ENCODE measurements at regions not wholly inside any gene's neighbourhood (a gene's known extent, or its start where the extent isn't known, plus 50 kb on each side); places are given as distances from the start of the nearest gene placed in this dataset.
"Not testable (repeated sequence)": the region's sequence is repeated elsewhere in the genome, so short reads cannot be mapped to it uniquely, and the experiment has no call there.

DNA sequence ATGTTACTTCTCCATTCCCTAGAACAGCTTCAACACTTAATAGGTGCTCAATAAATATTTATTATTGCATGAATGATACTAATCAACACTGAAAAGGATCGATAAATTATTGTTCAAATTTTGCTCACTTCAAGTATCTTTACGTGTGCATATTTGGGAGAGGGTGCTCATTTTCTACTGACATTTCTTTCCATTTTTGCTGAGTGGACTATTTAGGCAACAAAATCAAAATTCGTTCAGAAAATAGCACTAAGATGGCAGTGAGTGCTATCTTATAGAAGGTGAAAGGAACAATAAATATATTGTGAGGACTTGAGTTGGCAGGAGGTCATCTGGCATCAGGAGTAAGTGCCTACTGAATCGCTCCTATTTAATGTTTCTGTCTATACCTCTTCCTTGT, 501.9 kb upstream of the IRAK1BP1 start:
- Histone ChIP-seq H4K8ac (ENCODE audit: low read depth, low read length) (no peak overlapping the region), H3K23ac (ENCODE audit: low read length) (no peak overlapping the region), H3K4ac (ENCODE audit: low read depth, low read length) (no peak overlapping the region), H3K18ac (ENCODE audit: low read length) (no peak overlapping the region), H4K5ac (ENCODE audit: low read length) (no peak overlapping the region), H3K27ac (ENCODE audit: low read depth, low read length) (no peak overlapping the region), H2BK120ac (ENCODE audit: low read depth, low read length) (no peak overlapping the region), H3K79me2 (ENCODE audit: control insufficient read depth, insufficient read depth, low read length) (no peaks in the 10 kb centered on the region), H2AK5ac (ENCODE audit: low read length) (no peak overlapping the region), H3K4me2 (ENCODE audit: low read length) (no peak overlapping the region), H3K4me1 (ENCODE audit: control insufficient read depth, low read depth, low read length) (no peaks in the 10 kb centered on the region), H2BK5ac (ENCODE audit: low read length) (no peak overlapping the region), H3K56ac (ENCODE audit: low read length) (no peak overlapping the region), H3K79me1 (ENCODE audit: low read length) (no peaks in the 10 kb centered on the region), H3K4me3 (ENCODE audit: low read length) (no peak overlapping the region), H2BK15ac (replicated peaks; ENCODE audit: low read depth) (no peak overlapping the region), H3K36me3 (ENCODE audit: control insufficient read depth, insufficient read depth, low read length) (no peaks in the 10 kb centered on the region), H3K27me3 (ENCODE audit: insufficient read depth, low read length, poor library complexity) (no peaks in the 10 kb centered on the region), H3K9ac (ENCODE audit: low read length) (no peak overlapping the region)
- no CpG with 5 or more reads among the region's 4 CpGs for WGBS (ENCODE audit: extremely low coverage, insufficient coverage, low lambda C conversion rate)
- no peak for DNase-seq

DNA sequence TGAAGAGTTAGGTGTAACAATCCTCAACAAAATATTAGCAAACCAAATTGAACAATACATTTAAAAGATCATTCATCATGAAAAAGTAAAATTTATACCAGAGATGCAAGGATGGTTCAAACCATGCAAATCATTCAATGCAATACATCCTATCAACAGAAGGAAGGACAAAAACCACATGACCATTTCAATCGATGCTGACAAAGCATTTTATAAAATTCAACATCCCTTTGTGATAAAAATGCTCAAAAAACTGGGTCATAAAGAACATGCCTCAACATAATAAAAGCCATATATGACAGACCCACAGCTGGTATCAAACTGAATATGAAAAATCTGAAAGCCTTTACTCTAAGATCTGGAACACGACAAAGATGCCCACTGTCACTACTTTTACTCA, 490.3 kb upstream of the IRAK1BP1 start:
- Histone ChIP-seq H3K4ac (ENCODE audit: low read depth, low read length) (no peak overlapping the region), H2BK5ac (ENCODE audit: low read length) (no peak overlapping the region), H3K18ac (ENCODE audit: low read length) (no peak overlapping the region), H4K5ac (ENCODE audit: low read length) (no peak overlapping the region), H2BK120ac (ENCODE audit: low read depth, low read length) (no peak overlapping the region), H4K8ac (ENCODE audit: low read depth, low read length) (no peak overlapping the region), H3K4me2 (ENCODE audit: low read length) (no peak overlapping the region), H3K4me3 (ENCODE audit: low read length) (no peak overlapping the region), H3K56ac (ENCODE audit: low read length) (no peak overlapping the region), H3K36me3 (ENCODE audit: control insufficient read depth, insufficient read depth, low read length) (no peaks in the 10 kb centered on the region), H2AK5ac (ENCODE audit: low read length) (no peak overlapping the region), H2BK15ac (replicated peaks; ENCODE audit: low read depth) (no peak overlapping the region), H3K27me3 (ENCODE audit: insufficient read depth, low read length, poor library complexity) (no peaks in the 10 kb centered on the region), H3K23ac (ENCODE audit: low read length) (no peak overlapping the region), H3K27ac (ENCODE audit: low read depth, low read length) (no peak overlapping the region), H3K79me2 (ENCODE audit: control insufficient read depth, insufficient read depth, low read length) (no peaks in the 10 kb centered on the region), H3K79me1 (ENCODE audit: low read length) (no peaks in the 10 kb centered on the region), H3K4me1 (ENCODE audit: control insufficient read depth, low read depth, low read length) (no peaks in the 10 kb centered on the region), H3K9ac (ENCODE audit: low read length) (no peak overlapping the region)
- DNase-seq, result no peak
- WGBS (ENCODE audit: extremely low coverage, insufficient coverage, low lambda C conversion rate), result no CpG with 5 or more reads among the region's 2 CpGs

DNA sequence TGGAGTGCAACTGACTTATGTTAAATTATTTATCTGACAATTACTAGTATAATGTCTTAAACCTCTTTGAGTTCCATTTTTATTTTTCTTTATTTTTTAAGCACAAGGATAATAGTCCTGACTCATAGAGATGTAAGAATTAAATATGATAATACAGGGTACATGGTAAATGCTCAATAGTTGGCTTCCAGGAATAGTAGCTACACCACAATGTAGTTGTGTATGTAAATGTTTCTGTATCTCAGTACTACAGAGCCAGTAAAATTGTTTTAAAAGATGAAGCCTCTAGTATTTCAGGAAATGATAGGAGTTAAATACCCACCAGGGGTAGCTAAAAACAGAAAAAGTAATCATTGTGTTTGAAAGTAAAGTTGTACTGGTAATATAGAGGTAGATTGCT, 487.4 kb upstream of the IRAK1BP1 start:
- no peak overlapping the region for H2BK15ac ChIP-seq (replicated peaks; ENCODE audit: low read depth)
- no peak overlapping the region for H2AK5ac ChIP-seq (ENCODE audit: low read length)
- H3K9ac ChIP-seq (ENCODE audit: low read length), result no peak overlapping the region
- no peak overlapping the region for H3K56ac ChIP-seq (ENCODE audit: low read length)
- no peak overlapping the region for H3K4me3 ChIP-seq (ENCODE audit: low read length)
- H4K8ac ChIP-seq (ENCODE audit: low read depth, low read length), result no peak overlapping the region
- H3K79me2 ChIP-seq (ENCODE audit: control insufficient read depth, insufficient read depth, low read length), result no peaks in the 10 kb centered on the region
- no peak for DNase-seq
- H2BK5ac ChIP-seq (ENCODE audit: low read length), result no peak overlapping the region
- H3K4ac ChIP-seq (ENCODE audit: low read depth, low read length), result no peak overlapping the region
- H3K27ac ChIP-seq (ENCODE audit: low read depth, low read length), result no peak overlapping the region
- no peaks in the 10 kb centered on the region for H3K36me3 ChIP-seq (ENCODE audit: control insufficient read depth, insufficient read depth, low read length)
- no peak overlapping the region for H3K4me2 ChIP-seq (ENCODE audit: low read length)
- no peak overlapping the region for H2BK120ac ChIP-seq (ENCODE audit: low read depth, low read length)
- no peaks in the 10 kb centered on the region for H3K79me1 ChIP-seq (ENCODE audit: low read length)
- H4K5ac ChIP-seq (ENCODE audit: low read length), result no peak overlapping the region
- H3K27me3 ChIP-seq (ENCODE audit: insufficient read depth, low read length, poor library complexity), result no peaks in the 10 kb centered on the region
- H3K23ac ChIP-seq (ENCODE audit: low read length), result no peak overlapping the region
- no peaks in the 10 kb centered on the region for H3K4me1 ChIP-seq (ENCODE audit: control insufficient read depth, low read depth, low read length)
- H3K18ac ChIP-seq (ENCODE audit: low read length), result no peak overlapping the region

DNA sequence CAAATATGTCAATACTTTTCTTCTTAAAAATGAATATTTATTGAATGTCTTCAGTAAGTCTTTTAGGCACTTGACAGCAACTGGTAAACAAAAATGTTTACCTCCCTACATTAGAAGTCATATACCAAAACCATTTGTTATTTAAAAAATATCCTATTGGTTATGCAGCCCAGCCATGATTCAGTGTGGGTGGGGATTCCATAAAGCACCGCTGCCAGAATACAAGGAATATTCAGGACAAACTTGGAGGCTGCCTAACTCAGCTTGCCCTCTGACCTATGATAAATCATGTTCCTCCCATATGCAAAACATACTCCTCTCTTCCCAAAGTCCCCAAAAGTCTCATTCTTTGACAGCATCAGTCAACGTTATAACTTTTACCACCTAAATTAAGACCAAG, 486.8 kb upstream of the IRAK1BP1 start:
- no peak overlapping the region for H3K4me2 ChIP-seq (ENCODE audit: low read length)
- no peak overlapping the region for H2BK120ac ChIP-seq (ENCODE audit: low read depth, low read length)
- H2BK15ac ChIP-seq (replicated peaks; ENCODE audit: low read depth), result no peak overlapping the region
- H3K79me1 ChIP-seq (ENCODE audit: low read length), result no peaks in the 10 kb centered on the region
- no peak overlapping the region for H2BK5ac ChIP-seq (ENCODE audit: low read length)
- no peak overlapping the region for H4K5ac ChIP-seq (ENCODE audit: low read length)
- WGBS (ENCODE audit: extremely low coverage, insufficient coverage, low lambda C conversion rate), result no CpG with 5 or more reads among the region's 2 CpGs
- H3K79me2 ChIP-seq (ENCODE audit: control insufficient read depth, insufficient read depth, low read length), result no peaks in the 10 kb centered on the region
- no peak overlapping the region for H3K4ac ChIP-seq (ENCODE audit: low read depth, low read length)
- H3K4me1 ChIP-seq (ENCODE audit: control insufficient read depth, low read depth, low read length), result no peaks in the 10 kb centered on the region
- H3K23ac ChIP-seq (ENCODE audit: low read length), result no peak overlapping the region
- no peaks in the 10 kb centered on the region for H3K36me3 ChIP-seq (ENCODE audit: control insufficient read depth, insufficient read depth, low read length)
- H3K4me3 ChIP-seq (ENCODE audit: low read length), result no peak overlapping the region
- no peak overlapping the region for H3K27ac ChIP-seq (ENCODE audit: low read depth, low read length)
- no peak overlapping the region for H2AK5ac ChIP-seq (ENCODE audit: low read length)
- no peak for DNase-seq
- H3K27me3 ChIP-seq (ENCODE audit: insufficient read depth, low read length, poor library complexity), result no peaks in the 10 kb centered on the region
- H4K8ac ChIP-seq (ENCODE audit: low read depth, low read length), result no peak overlapping the region
- H3K9ac ChIP-seq (ENCODE audit: low read length), result no peak overlapping the region
- no peak overlapping the region for H3K18ac ChIP-seq (ENCODE audit: low read length)
- no peak overlapping the region for H3K56ac ChIP-seq (ENCODE audit: low read length)

DNA sequence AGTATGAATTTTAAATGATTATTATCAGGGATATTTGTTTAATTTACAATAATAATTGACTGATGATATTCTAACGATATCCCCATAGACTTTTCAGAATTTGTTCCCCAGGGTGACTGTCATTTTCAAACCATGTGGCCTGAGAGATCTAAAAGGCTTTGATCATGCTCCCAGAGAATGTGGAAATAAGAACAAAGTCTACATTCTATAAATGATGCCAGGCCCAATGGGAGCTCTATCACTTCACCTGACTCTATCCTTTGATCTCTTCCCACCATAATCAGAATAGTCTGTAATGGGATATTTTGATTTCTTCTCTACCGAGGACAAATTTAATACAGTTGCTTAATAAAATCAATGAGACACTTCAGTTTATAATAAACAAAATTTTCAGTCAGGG, 483.4 kb upstream of the IRAK1BP1 start:
- Histone ChIP-seq H3K4me2 (ENCODE audit: low read length) (no peak overlapping the region), H3K9ac (ENCODE audit: low read length) (no peak overlapping the region), H4K5ac (ENCODE audit: low read length) (no peak overlapping the region), H2AK5ac (ENCODE audit: low read length) (no peak overlapping the region), H3K4me3 (ENCODE audit: low read length) (no peak overlapping the region), H3K79me2 (ENCODE audit: control insufficient read depth, insufficient read depth, low read length) (no peaks in the 10 kb centered on the region), H3K23ac (ENCODE audit: low read length) (no peak overlapping the region), H3K4me1 (ENCODE audit: control insufficient read depth, low read depth, low read length) (no peaks in the 10 kb centered on the region), H3K27me3 (ENCODE audit: insufficient read depth, low read length, poor library complexity) (no peaks in the 10 kb centered on the region), H2BK15ac (replicated peaks; ENCODE audit: low read depth) (no peak overlapping the region), H3K27ac (ENCODE audit: low read depth, low read length) (no peak overlapping the region), H4K8ac (ENCODE audit: low read depth, low read length) (no peak overlapping the region), H2BK120ac (ENCODE audit: low read depth, low read length) (no peak overlapping the region), H2BK5ac (ENCODE audit: low read length) (no peak overlapping the region), H3K18ac (ENCODE audit: low read length) (no peak overlapping the region), H3K56ac (ENCODE audit: low read length) (no peak overlapping the region), H3K79me1 (ENCODE audit: low read length) (no peaks in the 10 kb centered on the region), H3K36me3 (ENCODE audit: control insufficient read depth, insufficient read depth, low read length) (no peaks in the 10 kb centered on the region), H3K4ac (ENCODE audit: low read depth, low read length) (no peak overlapping the region)
- no CpG with 5 or more reads among the region's 2 CpGs for WGBS (ENCODE audit: extremely low coverage, insufficient coverage, low lambda C conversion rate)
- no peak for DNase-seq

DNA sequence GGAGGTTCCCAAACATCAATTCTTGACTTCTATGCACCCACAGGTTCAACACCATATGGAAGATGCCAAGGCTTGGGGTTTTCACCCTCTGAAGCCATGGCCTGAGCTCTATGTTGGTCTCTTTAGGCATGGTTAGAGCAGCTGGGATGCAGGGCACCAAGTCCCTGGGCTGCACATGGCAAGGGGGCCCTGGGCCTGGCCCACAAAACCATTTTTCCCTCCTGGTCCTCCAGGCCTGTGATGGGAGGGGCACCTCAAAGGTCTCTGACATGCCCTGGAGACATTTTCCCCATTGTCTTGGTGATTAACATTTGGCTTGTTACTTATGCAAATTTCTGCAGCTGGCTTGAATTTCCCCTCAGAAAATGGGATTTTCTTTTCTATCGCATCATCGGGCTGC, 480.5 kb upstream of the IRAK1BP1 start:
- not testable (repeated sequence) for DNase-seq; H3K9ac ChIP-seq (ENCODE audit: low read length); H3K4me2 ChIP-seq (ENCODE audit: low read length); H3K4me3 ChIP-seq (ENCODE audit: low read length); H3K18ac ChIP-seq (ENCODE audit: low read length); H3K4ac ChIP-seq (ENCODE audit: low read depth, low read length); H3K4me1 ChIP-seq (ENCODE audit: control insufficient read depth, low read depth, low read length); H3K27ac ChIP-seq (ENCODE audit: low read depth, low read length); H4K8ac ChIP-seq (ENCODE audit: low read depth, low read length); H3K27me3 ChIP-seq (ENCODE audit: insufficient read depth, low read length, poor library complexity); H2BK120ac ChIP-seq (ENCODE audit: low read depth, low read length); H3K79me1 ChIP-seq (ENCODE audit: low read length); H2BK15ac ChIP-seq (replicated peaks; ENCODE audit: low read depth); H3K79me2 ChIP-seq (ENCODE audit: control insufficient read depth, insufficient read depth, low read length); H3K23ac ChIP-seq (ENCODE audit: low read length); H4K5ac ChIP-seq (ENCODE audit: low read length); H2AK5ac ChIP-seq (ENCODE audit: low read length); H3K36me3 ChIP-seq (ENCODE audit: control insufficient read depth, insufficient read depth, low read length); H3K56ac ChIP-seq (ENCODE audit: low read length); H2BK5ac ChIP-seq (ENCODE audit: low read length)
- WGBS (ENCODE audit: extremely low coverage, insufficient coverage, low lambda C conversion rate), result no CpG with 5 or more reads among the region's 2 CpGs
